ENCODE measurements at regions not wholly inside any gene's neighbourhood (a gene's known extent, or its start where the extent isn't known, plus 50 kb on each side); places are given as distances from the start of the nearest gene placed in this dataset.
A peak's percentile ranks its signal among the peaks of the same experiment; 100 is the strongest.

DNA sequence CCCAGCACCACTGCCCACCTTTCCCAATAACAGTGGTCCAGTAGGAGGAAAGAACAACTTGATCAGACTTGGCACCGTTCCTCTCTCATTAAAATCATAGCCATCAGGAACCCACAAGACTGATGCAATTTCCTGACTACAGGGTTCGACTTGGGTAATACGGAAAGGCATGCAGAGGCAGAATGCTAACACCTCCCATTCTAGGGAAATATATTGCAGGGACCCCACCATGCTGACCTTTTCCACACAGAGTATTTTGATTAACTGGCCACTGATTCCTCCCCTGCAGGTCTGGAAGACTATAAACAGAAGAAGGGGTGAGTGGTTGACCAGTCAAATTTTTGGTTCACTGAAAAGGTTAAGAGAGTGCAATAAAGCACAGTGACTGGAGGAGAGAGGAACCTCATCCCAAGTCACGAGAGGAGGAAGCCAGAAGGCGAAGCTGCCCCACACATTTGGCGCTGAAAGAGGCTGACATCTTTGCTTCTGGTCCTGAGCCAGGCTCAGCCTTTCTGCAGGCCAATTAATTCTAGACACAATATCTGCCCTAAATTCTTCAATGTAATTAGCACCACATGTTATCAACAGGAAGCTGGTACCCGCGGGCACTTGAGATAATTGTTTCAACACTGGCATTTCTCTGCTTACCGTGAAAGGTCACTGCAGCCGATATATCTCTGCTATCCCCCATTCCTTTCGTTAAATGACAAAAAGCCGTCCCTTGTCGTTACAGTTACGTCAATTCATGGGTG is 64.7 kb upstream of the SPOCK1 start:
- H3K27ac ChIP-seq: no peak overlapping the region

DNA sequence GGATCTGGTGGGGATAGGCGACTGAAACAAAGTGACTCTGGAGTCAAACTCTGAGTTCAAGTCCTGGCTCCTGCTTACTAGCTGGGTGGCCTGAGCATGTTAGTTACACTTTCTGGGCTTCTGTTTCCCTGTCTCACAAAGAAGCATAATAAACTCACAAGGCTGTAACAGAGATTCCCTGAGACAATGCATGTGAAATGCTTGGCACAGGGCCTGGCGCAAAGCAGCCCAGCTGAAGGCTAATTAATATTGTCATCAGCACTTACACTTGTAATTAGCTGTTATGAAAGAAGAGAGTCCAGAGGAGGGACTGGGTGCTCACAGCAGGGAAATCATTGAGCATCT is 64.1 kb upstream of the SPOCK1 start:
- ATAC-seq (no peak), DNase-seq (no peak)
- intact Hi-C loops (cut with DNase I): no loop called here
- H3K27me3 ChIP-seq (ENCODE audit: low read depth): no peaks in the 10 kb centered on the region
- no peak overlapping the region for H3K27ac ChIP-seq
- peaks cover 19% of the 10 kb centered on the region for H3K4me1 ChIP-seq
- H3K9me3 ChIP-seq: no peaks in the 10 kb centered on the region
- H3K36me3 ChIP-seq: no peaks in the 10 kb centered on the region
- TF ChIP-seq, protein P1, sequence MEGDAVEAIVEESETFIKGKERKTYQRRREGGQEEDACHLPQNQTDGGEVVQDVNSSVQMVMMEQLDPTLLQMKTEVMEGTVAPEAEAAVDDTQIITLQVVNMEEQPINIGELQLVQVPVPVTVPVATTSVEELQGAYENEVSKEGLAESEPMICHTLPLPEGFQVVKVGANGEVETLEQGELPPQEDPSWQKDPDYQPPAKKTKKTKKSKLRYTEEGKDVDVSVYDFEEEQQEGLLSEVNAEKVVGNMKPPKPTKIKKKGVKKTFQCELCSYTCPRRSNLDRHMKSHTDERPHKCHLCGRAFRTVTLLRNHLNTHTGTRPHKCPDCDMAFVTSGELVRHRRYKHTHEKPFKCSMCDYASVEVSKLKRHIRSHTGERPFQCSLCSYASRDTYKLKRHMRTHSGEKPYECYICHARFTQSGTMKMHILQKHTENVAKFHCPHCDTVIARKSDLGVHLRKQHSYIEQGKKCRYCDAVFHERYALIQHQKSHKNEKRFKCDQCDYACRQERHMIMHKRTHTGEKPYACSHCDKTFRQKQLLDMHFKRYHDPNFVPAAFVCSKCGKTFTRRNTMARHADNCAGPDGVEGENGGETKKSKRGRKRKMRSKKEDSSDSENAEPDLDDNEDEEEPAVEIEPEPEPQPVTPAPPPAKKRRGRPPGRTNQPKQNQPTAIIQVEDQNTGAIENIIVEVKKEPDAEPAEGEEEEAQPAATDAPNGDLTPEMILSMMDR (IDR thresholded peaks at IDR 0.05): no peak
- H3K4me3 ChIP-seq: no peak overlapping the region

More for the DNA sequence above, 64.7 kb upstream of the SPOCK1 start:
- Histone ChIP-seq H3K4me3 (no peak overlapping the region), H3K4me1 (peaks cover 19% of the 10 kb centered on the region), H3K27me3 (ENCODE audit: low read depth) (no peaks in the 10 kb centered on the region), H3K36me3 (no peaks in the 10 kb centered on the region), H3K9me3 (no peaks in the 10 kb centered on the region)
- TF ChIP-seq, protein P1 (IDR thresholded peaks at IDR 0.05): no peak
- intact Hi-C loops (cut with DNase I): no loop called here
- DNase-seq: no peak
- peak; percentile 43 to 45 for ATAC-seq

DNA sequence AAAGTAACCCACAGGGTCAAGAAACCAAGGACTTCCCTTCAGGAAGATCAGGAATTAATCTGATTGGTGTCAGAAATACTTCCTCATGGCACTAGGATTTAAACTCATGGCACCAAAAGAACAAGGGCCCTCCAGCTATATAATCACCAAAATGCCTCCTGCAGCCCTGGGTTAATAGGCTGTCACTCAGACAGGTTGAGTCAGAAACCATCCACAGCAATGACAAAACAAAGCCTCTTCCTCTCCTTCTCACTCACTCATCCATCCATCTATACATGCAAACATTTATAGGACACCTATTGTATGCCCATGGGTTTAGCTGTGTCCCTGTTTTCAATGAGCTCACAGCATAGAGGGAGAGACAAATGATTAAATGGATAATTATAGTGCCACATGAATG is 62.5 kb upstream of the SPOCK1 start:
- Histone ChIP-seq H3K4me3 (no peak overlapping the region), H3K36me3 (no peaks in the 10 kb centered on the region), H3K9me3 (no peaks in the 10 kb centered on the region), H3K27me3 (ENCODE audit: low read depth) (no peaks in the 10 kb centered on the region), H3K4me1 (peaks cover 19% of the 10 kb centered on the region), H3K27ac (no peak overlapping the region)
- ATAC-seq (no peak), DNase-seq (no peak)
- intact Hi-C loops (cut with DNase I): no loop called here
- TF ChIP-seq, protein P1 (IDR thresholded peaks at IDR 0.05): no peak

DNA sequence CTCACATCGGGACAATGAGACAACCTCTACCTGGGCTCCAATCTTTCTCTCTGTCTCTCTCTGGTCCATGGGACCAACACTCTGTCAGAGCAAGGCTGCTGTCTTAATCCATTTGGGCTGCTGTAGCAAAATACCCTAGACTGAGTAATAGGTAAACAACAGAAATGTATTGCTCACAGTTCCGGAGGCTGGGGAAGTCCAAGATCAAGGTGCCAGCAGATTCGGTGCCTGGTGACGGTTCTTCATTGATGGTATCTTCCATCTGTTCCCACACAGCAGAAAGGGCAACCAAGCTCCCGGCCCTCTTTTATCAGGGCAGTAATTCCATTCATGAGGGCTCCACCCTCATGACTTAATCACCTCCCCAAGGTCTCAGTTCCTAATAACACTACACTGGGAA is 61.3 kb upstream of the SPOCK1 start:
- Histone ChIP-seq H3K4me3 (no peak overlapping the region), H3K36me3 (no peaks in the 10 kb centered on the region), H3K9me3 (no peaks in the 10 kb centered on the region), H3K27me3 (ENCODE audit: low read depth) (no peaks in the 10 kb centered on the region), H3K27ac (no peak overlapping the region), H3K4me1 (peaks cover 19% of the 10 kb centered on the region)
- TF ChIP-seq, protein P1 (IDR thresholded peaks at IDR 0.05): no peak
- intact Hi-C loops (cut with DNase I): no loop called here
- no peak for DNase-seq
- ATAC-seq: no peak

Data from lower lobe of right lung (tissue), 2 donors.